ENCODE measurements at regions not wholly inside any gene's neighbourhood (a gene's known extent, or its start where the extent isn't known, plus 50 kb on each side); places are given as distances from the start of the nearest gene placed in this dataset.

GRCh38 chr14:47826809-47827208 lies 151.4 kb upstream of the MDGA2 start:
- CTCF ChIA-PET, result no interaction called here
- no peak for TF ChIP-seq ARNT (IDR thresholded peaks at IDR 0.05)
- no peak for DNase-seq (ENCODE audit: extremely low spot score)
- POLR2A ChIA-PET, result interaction anchor here (0.8 kb wide), 1 partner anchor 204 kb away, joined by 3 read pairs; no protein-coding TSS in a partner anchor

- CTCF ChIA-PET, result no interaction called here
- TF ChIP-seq ELF4 (IDR thresholded peaks at IDR 0.05) (no peak), CTBP1 (IDR thresholded peaks at IDR 0.05; ENCODE audit: borderline replicate concordance) (no peak), NFRKB (IDR thresholded peaks at IDR 0.05) (no peak), HDGF (IDR thresholded peaks at IDR 0.05; ENCODE audit: borderline replicate concordance) (no peak), TARDBP (IDR thresholded peaks at IDR 0.05) (no peak), L3MBTL2 (conservative IDR thresholded peaks at IDR 0.05) (no peak), LEF1 (IDR thresholded peaks at IDR 0.05; ENCODE audit: borderline replicate concordance) (no peak), SP1 (IDR thresholded peaks at IDR 0.05) (no peak), FOXM1 (IDR thresholded peaks at IDR 0.05; ENCODE audit: borderline replicate concordance) (no peak), SUZ12 (IDR thresholded peaks at IDR 0.05) (no peak), ZNF384 (IDR thresholded peaks at IDR 0.05) (no peak), FOXK2 (IDR thresholded peaks at IDR 0.05) (no peak), FOXA1 (IDR thresholded peaks at IDR 0.05) (no peak), BHLHE40 (IDR thresholded peaks at IDR 0.05; ENCODE audit: borderline replicate concordance) (no peak)
- POLR2A ChIA-PET, result no interaction called here
- no peak for DNase-seq (ENCODE audit: extremely low spot score)
Measured at GRCh38 chr14:47822326-47822725, 146.9 kb upstream of the MDGA2 start.

GRCh38 chr14:47821135-47821534 lies 145.7 kb upstream of the MDGA2 start:
- no peak for DNase-seq (ENCODE audit: extremely low spot score)
- TF ChIP-seq SUZ12 (IDR thresholded peaks at IDR 0.05) (no peak), BHLHE40 (IDR thresholded peaks at IDR 0.05; ENCODE audit: borderline replicate concordance) (no peak), FOXM1 (IDR thresholded peaks at IDR 0.05; ENCODE audit: borderline replicate concordance) (no peak), ELF4 (IDR thresholded peaks at IDR 0.05) (no peak), PKNOX1 (IDR thresholded peaks at IDR 0.05) (no peak), TARDBP (IDR thresholded peaks at IDR 0.05) (no peak), CTBP1 (IDR thresholded peaks at IDR 0.05; ENCODE audit: borderline replicate concordance) (no peak), ARNT (IDR thresholded peaks at IDR 0.05) (no peak)
- POLR2A ChIA-PET, result no interaction called here
- CTCF ChIA-PET, result no interaction called here

GRCh38 chr14:47790477-47790876 lies 115.1 kb upstream of the MDGA2 start:
- no peak for TF ChIP-seq PKNOX1 (IDR thresholded peaks at IDR 0.05)
- TF ChIP-seq NFRKB (IDR thresholded peaks at IDR 0.05), result no peak
- no peak for TF ChIP-seq FOXM1 (IDR thresholded peaks at IDR 0.05; ENCODE audit: borderline replicate concordance)
- TF ChIP-seq SUZ12 (IDR thresholded peaks at IDR 0.05), result no peak
- TF ChIP-seq BHLHE40 (IDR thresholded peaks at IDR 0.05; ENCODE audit: borderline replicate concordance), result no peak
- TF ChIP-seq ARNT (IDR thresholded peaks at IDR 0.05), result no peak
- TF ChIP-seq SP1 (IDR thresholded peaks at IDR 0.05), result no peak
- TF ChIP-seq LEF1 (IDR thresholded peaks at IDR 0.05; ENCODE audit: borderline replicate concordance), result no peak
- no peak for TF ChIP-seq ZNF384 (IDR thresholded peaks at IDR 0.05)
- no peak for TF ChIP-seq CTBP1 (IDR thresholded peaks at IDR 0.05; ENCODE audit: borderline replicate concordance)
- TF ChIP-seq FOXK2 (IDR thresholded peaks at IDR 0.05), result no peak
- DNase-seq (ENCODE audit: extremely low spot score), result no peak
- ChIA-PET CTCF (no interaction called here), POLR2A (no interaction called here)

- no peak for DNase-seq (ENCODE audit: extremely low spot score)
- TF ChIP-seq L3MBTL2 (conservative IDR thresholded peaks at IDR 0.05), result no peak
- no peak for TF ChIP-seq SP1 (IDR thresholded peaks at IDR 0.05)
- TF ChIP-seq ARNT (IDR thresholded peaks at IDR 0.05), result no peak
- TF ChIP-seq FOXA1 (IDR thresholded peaks at IDR 0.05), result no peak
- no peak for TF ChIP-seq FOXM1 (IDR thresholded peaks at IDR 0.05; ENCODE audit: borderline replicate concordance)
- no peak for TF ChIP-seq HDGF (IDR thresholded peaks at IDR 0.05; ENCODE audit: borderline replicate concordance)
- TF ChIP-seq CTBP1 (IDR thresholded peaks at IDR 0.05; ENCODE audit: borderline replicate concordance), result no peak
- no peak for TF ChIP-seq ELF4 (IDR thresholded peaks at IDR 0.05)
- no peak for TF ChIP-seq SUZ12 (IDR thresholded peaks at IDR 0.05)
- TF ChIP-seq FOXK2 (IDR thresholded peaks at IDR 0.05), result no peak
- TF ChIP-seq NFRKB (IDR thresholded peaks at IDR 0.05), result no peak
- CTCF ChIA-PET, result no interaction called here
- POLR2A ChIA-PET, result no interaction called here
Measured at GRCh38 chr14:47785058-47785457, 109.7 kb upstream of the MDGA2 start.

- CTCF ChIA-PET, result no interaction called here
- POLR2A ChIA-PET, result interaction anchor here (0.5 kb wide), 1 partner anchor 232 kb away, joined by 3 read pairs; no protein-coding TSS in a partner anchor
- DNase-seq (ENCODE audit: extremely low spot score), result no peak
- TF ChIP-seq CTBP1 (IDR thresholded peaks at IDR 0.05; ENCODE audit: borderline replicate concordance) (no peak), LEF1 (IDR thresholded peaks at IDR 0.05; ENCODE audit: borderline replicate concordance) (no peak), L3MBTL2 (conservative IDR thresholded peaks at IDR 0.05) (no peak), ZNF384 (IDR thresholded peaks at IDR 0.05) (no peak), NFRKB (IDR thresholded peaks at IDR 0.05) (no peak), HDGF (IDR thresholded peaks at IDR 0.05; ENCODE audit: borderline replicate concordance) (no peak), ARNT (IDR thresholded peaks at IDR 0.05) (no peak), ELF4 (IDR thresholded peaks at IDR 0.05) (no peak), FOXA1 (IDR thresholded peaks at IDR 0.05) (no peak), SUZ12 (IDR thresholded peaks at IDR 0.05) (no peak), FOXM1 (IDR thresholded peaks at IDR 0.05; ENCODE audit: borderline replicate concordance) (no peak)
Measured at GRCh38 chr14:47778631-47779030, 103.2 kb upstream of the MDGA2 start.

GRCh38 chr14:47772652-47773051 lies 97.2 kb upstream of the MDGA2 start:
- TF ChIP-seq ARNT (IDR thresholded peaks at IDR 0.05) (no peak), BHLHE40 (IDR thresholded peaks at IDR 0.05; ENCODE audit: borderline replicate concordance) (no peak), ELF4 (IDR thresholded peaks at IDR 0.05) (no peak), FOXM1 (IDR thresholded peaks at IDR 0.05; ENCODE audit: borderline replicate concordance) (no peak), L3MBTL2 (conservative IDR thresholded peaks at IDR 0.05) (no peak), SP1 (IDR thresholded peaks at IDR 0.05) (no peak), LEF1 (IDR thresholded peaks at IDR 0.05; ENCODE audit: borderline replicate concordance) (no peak), TARDBP (IDR thresholded peaks at IDR 0.05) (no peak), FOXA1 (IDR thresholded peaks at IDR 0.05) (no peak), CTBP1 (IDR thresholded peaks at IDR 0.05; ENCODE audit: borderline replicate concordance) (no peak), SUZ12 (IDR thresholded peaks at IDR 0.05) (no peak), PKNOX1 (IDR thresholded peaks at IDR 0.05) (no peak), FOXK2 (IDR thresholded peaks at IDR 0.05) (no peak), HDGF (IDR thresholded peaks at IDR 0.05; ENCODE audit: borderline replicate concordance) (no peak), ZNF384 (IDR thresholded peaks at IDR 0.05) (no peak), NFRKB (IDR thresholded peaks at IDR 0.05) (no peak)
- ChIA-PET CTCF (no interaction called here), POLR2A (no interaction called here)
- DNase-seq (ENCODE audit: extremely low spot score), result no peak

All from HEK293T (cell line).